ENCODE measurements at regions not wholly inside any gene's neighbourhood (a gene's known extent, or its start where the extent isn't known, plus 50 kb on each side); places are given as distances from the start of the nearest gene placed in this dataset.

GRCh38 chrX:97728215-97728614 lies 844.5 kb downstream of the RPA4 start:
- TF ChIP-seq CTCF (IDR thresholded peaks at IDR 0.05): no peak
- no peak for TF ChIP-seq EP300 (IDR thresholded peaks at IDR 0.05)
- no peak for TF ChIP-seq POLR2AphosphoS5 (IDR thresholded peaks at IDR 0.05)
- no peak for TF ChIP-seq POLR2A (IDR thresholded peaks at IDR 0.05; ENCODE audit: low read depth)
- WGBS: 87% methylated on average over 2 of the region's 2 CpGs
- DNase-seq (ENCODE audit: extremely low spot score): no peak
- Histone ChIP-seq H3K36me3 (no peaks in the 10 kb centered on the region), H3K27ac (replicated peaks in 1 of 4) (no peak overlapping the region), H3K4me1 (no peaks in the 10 kb centered on the region), H3K27me3 (no peaks in the 10 kb centered on the region), H3K4me3 (no peak overlapping the region), H3K9me3 (no peaks in the 10 kb centered on the region)
- intact Hi-C loops (cut with DNase I): no loop called here

DNA sequence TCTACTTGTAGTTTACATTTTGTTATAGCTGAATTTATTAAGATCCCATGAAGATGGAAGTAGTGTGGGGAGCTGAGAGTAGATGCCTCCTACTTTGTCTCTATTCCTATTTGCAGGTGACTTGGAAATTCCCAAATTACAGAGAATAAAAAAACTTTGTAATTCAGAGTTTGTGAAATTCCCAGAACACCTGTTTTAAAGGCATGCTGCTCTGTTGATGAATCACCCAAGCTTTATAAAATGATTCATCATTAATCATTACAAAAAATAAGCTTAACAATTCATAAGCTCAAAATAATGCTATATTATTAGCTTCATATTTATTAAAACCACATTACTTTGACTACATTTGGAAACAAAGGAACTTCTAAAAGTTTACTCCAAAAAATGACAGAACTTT lies 856.3 kb downstream of the RPA4 start:
- Histone ChIP-seq H3K27ac (replicated peaks in 1 of 4) (no peak overlapping the region), H3K4me1 (no peaks in the 10 kb centered on the region), H3K36me3 (no peaks in the 10 kb centered on the region), H3K4me3 (no peak overlapping the region), H3K9me3 (no peaks in the 10 kb centered on the region), H3K27me3 (no peaks in the 10 kb centered on the region)
- DNase-seq (ENCODE audit: extremely low spot score): no peak
- TF ChIP-seq POLR2AphosphoS5 (IDR thresholded peaks at IDR 0.05): no peak
- TF ChIP-seq CTCF (IDR thresholded peaks at IDR 0.05): no peak
- no peak for TF ChIP-seq POLR2A (IDR thresholded peaks at IDR 0.05; ENCODE audit: low read depth)
- TF ChIP-seq EP300 (IDR thresholded peaks at IDR 0.05): no peak
- intact Hi-C loops (cut with DNase I): no loop called here

DNA sequence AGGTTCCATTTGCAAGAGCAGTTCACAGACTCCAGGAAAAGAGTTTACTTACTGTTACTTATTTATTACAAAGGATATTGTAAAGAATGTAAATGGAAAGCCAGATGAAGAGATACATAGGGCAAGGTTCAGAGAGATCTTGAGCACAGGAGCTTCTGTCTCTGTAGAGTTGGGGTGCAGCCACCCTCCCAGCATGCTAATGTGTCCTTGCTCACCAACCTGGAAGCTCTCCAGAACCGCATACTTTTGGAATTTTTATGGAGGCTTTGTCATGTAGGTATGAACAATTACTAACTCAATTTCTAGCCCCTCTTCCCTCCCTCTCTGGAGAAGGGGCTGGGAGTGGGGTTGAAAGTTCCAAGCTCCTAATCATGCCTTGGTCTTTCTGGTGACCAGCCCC lies 857.2 kb downstream of the RPA4 start:
- Histone ChIP-seq H3K4me1 (no peaks in the 10 kb centered on the region), H3K27ac (replicated peaks in 1 of 4) (no peak overlapping the region), H3K36me3 (no peaks in the 10 kb centered on the region), H3K4me3 (no peak overlapping the region), H3K9me3 (no peaks in the 10 kb centered on the region), H3K27me3 (no peaks in the 10 kb centered on the region)
- WGBS: 60% methylated on average over 1 of the region's 1 CpG
- TF ChIP-seq CTCF (IDR thresholded peaks at IDR 0.05): no peak
- no peak for TF ChIP-seq POLR2AphosphoS5 (IDR thresholded peaks at IDR 0.05)
- TF ChIP-seq POLR2A (IDR thresholded peaks at IDR 0.05; ENCODE audit: low read depth): no peak
- TF ChIP-seq EP300 (IDR thresholded peaks at IDR 0.05): no peak
- intact Hi-C loops (cut with DNase I): no loop called here
- no peak for DNase-seq (ENCODE audit: extremely low spot score)

DNA sequence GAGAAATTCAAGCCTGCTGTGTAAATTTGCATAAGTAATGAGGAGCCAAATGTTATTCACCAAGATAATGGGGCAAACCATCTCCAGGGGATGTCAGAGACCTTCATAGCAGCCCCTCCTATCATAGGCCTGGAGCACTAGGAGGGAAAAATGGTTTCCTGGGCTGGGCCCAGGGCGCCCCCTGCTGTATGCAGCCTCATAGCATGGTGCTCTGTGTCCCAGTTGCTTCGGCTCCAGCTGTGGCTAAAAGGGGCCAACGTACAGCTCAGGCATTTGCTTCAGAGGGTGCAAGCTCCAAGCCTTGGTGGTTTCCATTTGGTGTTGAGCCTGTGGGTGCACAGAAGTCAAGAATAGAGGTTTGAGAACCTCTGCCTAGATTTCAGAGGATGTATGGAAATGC lies 859.3 kb downstream of the RPA4 start:
- WGBS: 93% methylated on average over 3 of the region's 3 CpGs
- Histone ChIP-seq H3K36me3 (no peaks in the 10 kb centered on the region), H3K27ac (replicated peaks in 1 of 4) (no peak overlapping the region), H3K4me3 (no peak overlapping the region), H3K4me1 (no peaks in the 10 kb centered on the region), H3K9me3 (no peaks in the 10 kb centered on the region), H3K27me3 (no peaks in the 10 kb centered on the region)
- intact Hi-C loops (cut with DNase I): no loop called here
- TF ChIP-seq CTCF (IDR thresholded peaks at IDR 0.05): peak in 1 of 3 experiments; percentile 3
- TF ChIP-seq EP300 (IDR thresholded peaks at IDR 0.05): no peak
- no peak for DNase-seq (ENCODE audit: extremely low spot score)

- H3K9me3 ChIP-seq: no peaks in the 10 kb centered on the region
- no peaks in the 10 kb centered on the region for H3K36me3 ChIP-seq
- H3K27me3 ChIP-seq: peaks cover 0 to 4% (median 0%) of the 10 kb centered on the region in 4 donors
- WGBS: 62% methylated on average over 7 of the region's 7 CpGs
- intact Hi-C loops (cut with DNase I): no loop called here
- no peak for DNase-seq (ENCODE audit: extremely low spot score)
- TF ChIP-seq POLR2A (IDR thresholded peaks at IDR 0.05; ENCODE audit: low read depth) (no peak), EP300 (IDR thresholded peaks at IDR 0.05) (no peak), CTCF (IDR thresholded peaks at IDR 0.05) (no peak), POLR2AphosphoS5 (IDR thresholded peaks at IDR 0.05) (no peak)
- H3K4me1 ChIP-seq: no peaks in the 10 kb centered on the region
- H3K27ac ChIP-seq (replicated peaks in 1 of 4): no peak overlapping the region
- no peak overlapping the region for H3K4me3 ChIP-seq
These were observed 863.6 kb downstream of the RPA4 start for GRCh38 chrX:97747346-97747745.

Data from esophagus muscularis mucosa (tissue), 4 donors.